HepG2 (cell line): ENCODE measurements at regions not wholly inside any gene's neighbourhood (a gene's known extent, or its start where the extent isn't known, plus 50 kb on each side); places are given as distances from the start of the nearest gene placed in this dataset.

Source experiments
- ATAC-seq: fragments of 200-7000 bp; cut with Tn5 transposase; 3 replicates; pipeline ENCODE4 v1.9.1; 2020; ENCODE audit warnings: mild to moderate bottlenecking, moderate library complexity
- BruUV-seq: library from RNA; stranded (reverse); fragments of 400-500 nt; replicated peaks from 2 replicates; lab custom pipeline; 2021; lab: Mats Ljungman, UMichigan
- CTCF ChIA-PET: fragments of 300-600 bp; formaldehyde crosslinking; extraction: SDS; loops from one replicate; lab custom pipeline; 2021; ENCODE audit warnings: low total read pairs, inconsistent platforms, low intra/inter-chr PET ratio; lab: Yijun Ruan, JAX
- POLR2A ChIA-PET: fragments of 350-600 bp; sonication (Branson Sonifier 250); formaldehyde crosslinking; loops from one replicate; lab custom pipeline; 2020; ENCODE audit warnings: antibody characterized with exemption, inconsistent platforms; lab: Yijun Ruan, JAX
- DNase-seq: peaks from one replicate; pipeline ENCODE4 v3.0.0-alpha.2; 2015; ENCODE audit warnings: low spot score
- FAIRE-seq: peaks from 3 replicates; lab custom pipeline; 2011; peaks lifted over from hg19 to GRCh38; lab: Jason Lieb, UNC
- H2AFZ ChIP-seq: one replicate; pipeline ENCODE4 v1.6.1; 2011; ENCODE audit warnings: low read length, inconsistent platforms
- H3K27ac ChIP-seq: fragments of 300-600 bp; 3 replicates; pipeline ENCODE4 v1.8.0; 2011; ENCODE audit warnings: mixed run types, mild to moderate bottlenecking, mixed read lengths, low read length, inconsistent platforms; ENCODE audit not compliant: insufficient read depth; ENCODE audit errors: extremely low read length
- H3K27me3 ChIP-seq, 2 experiments: fragments of 200-600 bp in 1 of 2; 2 replicates in 1 of 2; 3 replicates in 1 of 2; pipeline versions ENCODE4 v1.6.0 to v1.8.0; 2011; ENCODE audit warnings: low read length in 2 of 2, mild to moderate bottlenecking in 2 of 2, moderate library complexity in 2 of 2, inconsistent platforms in 1 of 2; ENCODE audit not compliant: insufficient read depth in 2 of 2, control insufficient read depth in 1 of 2
- H3K36me3 ChIP-seq, 2 experiments: fragments of 200-600 bp in 1 of 2; replicated peaks in 1 of 2; 2 replicates in 1 of 2; 3 replicates in 1 of 2; pipeline versions ENCODE4 v1.5.1 to v1.8.0; 2011; ENCODE audit warnings: low read length in 2 of 2, inconsistent platforms in 1 of 2; ENCODE audit not compliant: insufficient read depth in 2 of 2, control insufficient read depth in 1 of 2
- H3K4me1 ChIP-seq: 2 replicates; pipeline ENCODE4 v1.5.1; 2012; ENCODE audit warnings: low read length, inconsistent platforms; ENCODE audit not compliant: insufficient read depth
- H3K4me2 ChIP-seq: 2 replicates; pipeline ENCODE4 v1.6.0; 2011; ENCODE audit warnings: low read depth, low read length, inconsistent platforms
- H3K4me3 ChIP-seq, 3 experiments: fragments of 200-600 bp in 1 of 3; sonication (generic), shearing (Covaris generic) in 1 of 3; replicated peaks in 1 of 3; 2 replicates each; pipeline ENCODE4 v1.5.1; 2011 to 2016; ENCODE audit warnings: low read length in 3 of 3, inconsistent platforms in 2 of 3, low read depth in 2 of 3, mild to moderate bottlenecking in 2 of 3, control low read depth in 1 of 3, mixed read lengths in 1 of 3; ENCODE audit not compliant: insufficient read depth in 1 of 3
- H3K79me2 ChIP-seq: one replicate; pipeline ENCODE4 v1.6.1; 2011; ENCODE audit warnings: low read length, inconsistent platforms; ENCODE audit not compliant: insufficient read depth
- H3K9ac ChIP-seq: 2 replicates; pipeline ENCODE4 v1.6.0; 2011; ENCODE audit warnings: mild to moderate bottlenecking, low read depth, low read length, inconsistent platforms; ENCODE audit not compliant: insufficient read depth
- H3K9me3 ChIP-seq: 2 replicates; pipeline ENCODE4 v1.5.1; 2012; ENCODE audit warnings: mild to moderate bottlenecking, low read length
- H4K20me1 ChIP-seq: 2 replicates; pipeline ENCODE4 v1.6.0; 2011; ENCODE audit warnings: inconsistent platforms, mild to moderate bottlenecking, low read length, moderate library complexity; ENCODE audit not compliant: insufficient read depth
- ARHGAP35 ChIP-seq: sonication (generic); formaldehyde crosslinking; IDR thresholded peaks from 2 replicates; pipeline ENCODE4 v1.9.0; 2022; ENCODE audit warnings: mild to moderate bottlenecking, inconsistent platforms, moderate library complexity, missing genetic modification reagents, borderline replicate concordance
- CC2D1A ChIP-seq: sonication (generic); formaldehyde crosslinking; IDR thresholded peaks from 2 replicates; pipeline ENCODE4 v1.8.1; 2023; ENCODE audit warnings: mild to moderate bottlenecking, missing genetic modification reagents
- E2F1 ChIP-seq: sonication (generic); formaldehyde crosslinking; IDR thresholded peaks from 2 replicates; pipeline ENCODE4 v1.5.0; 2020; ENCODE audit warnings: missing genetic modification reagents
- HMG20A ChIP-seq: IDR thresholded peaks from 2 replicates; pipeline ENCODE4 v1.6.1; 2016; ENCODE audit warnings: borderline replicate concordance
- KLF11 ChIP-seq: IDR thresholded peaks from 2 replicates; pipeline ENCODE4 v1.6.1; 2016; ENCODE audit warnings: missing compliant biosample characterization
- NFE2 ChIP-seq: sonication (generic); formaldehyde crosslinking; IDR thresholded peaks from 2 replicates; pipeline ENCODE4 v1.4.0; 2020; ENCODE audit warnings: missing genetic modification reagents
- NFE2L2 ChIP-seq: fragments of 150-350 bp; IDR thresholded peaks from 2 replicates; pipeline ENCODE4 v1.6.1; 2014; ENCODE audit warnings: low read length
- PRPF4 ChIP-seq: fragments of 200-400 bp; formaldehyde crosslinking; IDR thresholded peaks from 2 replicates; pipeline ENCODE4 v1.6.1; 2016; ENCODE audit warnings: low read length, low read depth; ENCODE audit not compliant: poor library complexity, severe bottlenecking
- RFX1 ChIP-seq: fragments of 450-650 bp; IDR thresholded peaks from 2 replicates; pipeline ENCODE4 v1.6.1; 2017
- ZBTB21 ChIP-seq: sonication (generic); formaldehyde crosslinking; IDR thresholded peaks from 2 replicates; pipeline ENCODE4 v1.4.0; 2020; ENCODE audit warnings: missing genetic modification reagents
- ZIK1 ChIP-seq: sonication (generic); formaldehyde crosslinking; IDR thresholded peaks from 2 replicates; pipeline ENCODE4 v1.5.0; 2020; ENCODE audit warnings: mild to moderate bottlenecking, low read depth, missing genetic modification reagents, borderline replicate concordance
- ZNF329 ChIP-seq: sonication (generic); formaldehyde crosslinking; IDR thresholded peaks from 2 replicates; pipeline ENCODE4 v1.9.0; 2021; ENCODE audit warnings: low read depth, mild to moderate bottlenecking, missing genetic modification reagents
- ZNF407 ChIP-seq: sonication (generic); formaldehyde crosslinking; IDR thresholded peaks from one replicate; pipeline ENCODE4 v1.5.1; 2020; ENCODE audit warnings: mild to moderate bottlenecking, missing genetic modification reagents; ENCODE audit errors: not compliant biosample characterization
- ZNF563 ChIP-seq: sonication (generic); formaldehyde crosslinking; IDR thresholded peaks from 2 replicates; pipeline ENCODE4 v1.8.0; 2022; ENCODE audit warnings: mild to moderate bottlenecking, moderate library complexity, missing genetic modification reagents
- WGBS: methylation state at CpG from one replicate; pipeline ENCODE4 v1.1.6; 2017; ENCODE audit warnings: low lambda C conversion rate; 5-methylcytosine and 5-hydroxymethylcytosine counted together
- in situ Hi-C: cut with HindIII; loops from 2 replicates; pipeline ENCODE4 v1.10.0; 2017; ENCODE audit warnings: low pct_unique_long_range_greater_than_20kb; ENCODE audit not compliant: extremely low pct_ligation_motif_present
- intact Hi-C: fragments of 100-400 bp; cut with micrococcal nuclease; formaldehyde crosslinking; loops from one replicate; pipeline ENCODE4 v1.10.0; 2022; ENCODE audit not compliant: unreplicated experiment
- TF ChIP-seq, protein P1 (sequence below): sonication (generic); formaldehyde crosslinking; IDR thresholded peaks from 2 replicates; pipeline ENCODE4 v1.8.0; 2022; ENCODE audit warnings: mild to moderate bottlenecking, missing genetic modification reagents

DNA sequence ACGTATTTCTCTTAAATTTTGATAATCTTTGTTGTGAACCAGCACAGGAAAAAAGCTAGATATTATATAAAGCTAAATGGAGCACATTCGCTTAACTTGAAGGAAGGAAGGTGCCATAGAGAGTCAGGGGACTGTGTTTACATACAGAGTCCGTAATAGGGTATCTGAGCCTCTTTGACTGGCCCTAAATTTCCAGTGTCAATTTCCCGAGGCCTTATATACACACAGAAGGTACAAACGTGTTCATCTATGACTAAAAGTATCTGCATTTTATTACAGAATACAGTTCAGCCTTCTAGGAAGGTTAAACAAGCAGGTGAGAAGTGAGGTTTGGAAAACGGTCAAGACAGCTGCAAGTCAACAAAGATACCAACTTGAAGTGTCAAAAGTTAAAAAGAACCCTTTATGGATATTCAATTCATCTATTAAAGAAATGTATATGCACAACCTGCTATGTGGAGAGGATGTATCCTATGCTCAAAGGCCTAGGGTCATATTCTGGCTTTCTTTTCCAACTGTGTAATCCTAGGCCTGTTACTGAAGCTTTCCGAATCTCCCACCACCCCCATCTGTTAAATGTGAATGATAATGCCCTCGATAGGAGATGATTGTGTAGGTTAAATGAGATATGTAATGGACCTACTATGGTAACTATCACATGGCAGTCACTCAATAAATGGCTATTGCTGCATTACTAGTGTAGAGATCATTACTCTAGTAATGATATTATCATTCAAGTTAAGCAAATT lies 263.7 kb upstream of the MAF start:
- no peak for ATAC-seq
- 12% methylated on average over 8 of the region's 8 CpGs for WGBS
- H4K20me1 ChIP-seq: no peaks in the 10 kb centered on the region
- DNase-seq: no peak
- H2AFZ ChIP-seq: no peak overlapping the region
- ChIA-PET POLR2A (no interaction called here), CTCF (no interaction called here)
- H3K79me2 ChIP-seq: no peaks in the 10 kb centered on the region
- BruUV-seq: no TSS peak
- intact Hi-C loops (no loop called here), in situ Hi-C loops (no loop called here)
- no peak overlapping the region for H3K27ac ChIP-seq
- H3K4me3 ChIP-seq: no peak overlapping the region
- no peaks in the 10 kb centered on the region for H3K36me3 ChIP-seq
- no peaks in the 10 kb centered on the region for H3K9me3 ChIP-seq
- no peak overlapping the region for H3K9ac ChIP-seq
- H3K4me1 ChIP-seq: no peaks in the 10 kb centered on the region
- no peak for FAIRE-seq
- H3K27me3 ChIP-seq: no peaks in the 10 kb centered on the region
- H3K4me2 ChIP-seq: no peak overlapping the region
- TF ChIP-seq E2F1 (CRISPR knock-in tag): no peak
- no peak for TF ChIP-seq ZBTB21 (CRISPR knock-in tag)
- TF ChIP-seq CC2D1A (CRISPR knock-in tag): no peak
- TF ChIP-seq, protein P1, sequence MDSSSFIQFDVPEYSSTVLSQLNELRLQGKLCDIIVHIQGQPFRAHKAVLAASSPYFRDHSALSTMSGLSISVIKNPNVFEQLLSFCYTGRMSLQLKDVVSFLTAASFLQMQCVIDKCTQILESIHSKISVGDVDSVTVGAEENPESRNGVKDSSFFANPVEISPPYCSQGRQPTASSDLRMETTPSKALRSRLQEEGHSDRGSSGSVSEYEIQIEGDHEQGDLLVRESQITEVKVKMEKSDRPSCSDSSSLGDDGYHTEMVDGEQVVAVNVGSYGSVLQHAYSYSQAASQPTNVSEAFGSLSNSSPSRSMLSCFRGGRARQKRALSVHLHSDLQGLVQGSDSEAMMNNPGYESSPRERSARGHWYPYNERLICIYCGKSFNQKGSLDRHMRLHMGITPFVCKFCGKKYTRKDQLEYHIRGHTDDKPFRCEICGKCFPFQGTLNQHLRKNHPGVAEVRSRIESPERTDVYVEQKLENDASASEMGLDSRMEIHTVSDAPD (CRISPR knock-in tag): no peak
- TF ChIP-seq ARHGAP35 (CRISPR knock-in tag): no peak
- TF ChIP-seq HMG20A (CRISPR knock-in tag): no peak
- TF ChIP-seq ZIK1 (CRISPR knock-in tag): no peak
- no peak for TF ChIP-seq NFE2L2
- TF ChIP-seq NFE2 (CRISPR knock-in tag): no peak
- TF ChIP-seq KLF11 (CRISPR knock-in tag): no peak
- no peak for TF ChIP-seq PRPF4
- no peak for TF ChIP-seq RFX1
- TF ChIP-seq ZNF407: no peak
- TF ChIP-seq ZNF563 (CRISPR knock-in tag): no peak
- no peak for TF ChIP-seq ZNF329
